ENCODE measurements at regions not wholly inside any gene's neighbourhood (a gene's known extent, or its start where the extent isn't known, plus 50 kb on each side); places are given as distances from the start of the nearest gene placed in this dataset.
"Not testable (repeated sequence)": the region's sequence is repeated elsewhere in the genome, so short reads cannot be mapped to it uniquely, and the experiment has no call there.

GRCh38 chr7:91408388-91409154 is 144.3 kb downstream of the FZD1 start:
- H3K4me1 Mint-ChIP-seq = no peaks in the 10 kb centered on the region
- no peaks in the 10 kb centered on the region for H3K36me3 Mint-ChIP-seq
- H3K27me3 Mint-ChIP-seq = no peaks in the 10 kb centered on the region
- H3K9me3 Mint-ChIP-seq = no peaks in the 10 kb centered on the region
- no peak for ATAC-seq
- no peak overlapping the region for H3K27ac Mint-ChIP-seq
- H3K4me3 Mint-ChIP-seq = no peak overlapping the region

DNA sequence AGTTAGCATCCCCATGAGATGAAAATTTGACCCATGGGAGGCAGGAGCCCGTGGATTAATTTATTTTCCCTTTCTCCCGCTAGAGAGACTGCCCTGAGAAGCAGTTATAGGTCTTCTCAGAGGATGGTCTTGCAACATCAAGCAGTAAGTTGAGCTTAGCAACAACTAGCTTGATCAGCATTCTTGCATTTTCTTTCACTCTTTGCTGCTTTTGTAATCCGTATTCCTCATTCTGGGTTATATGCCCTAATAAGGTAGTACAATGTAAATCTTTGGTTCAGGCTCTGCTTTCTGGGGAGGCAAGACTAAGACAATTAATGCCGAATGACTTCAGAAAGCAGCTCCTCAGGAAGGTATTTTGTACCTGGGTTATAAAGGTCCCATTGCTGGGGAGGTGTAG is 146.8 kb downstream of the FZD1 start:
- Mint-ChIP-seq H3K4me1 (no peaks in the 10 kb centered on the region), H3K36me3 (no peaks in the 10 kb centered on the region), H3K27ac (no peak overlapping the region), H3K4me3 (no peak overlapping the region), H3K27me3 (no peaks in the 10 kb centered on the region), H3K9me3 (no peaks in the 10 kb centered on the region)
- no peak for ATAC-seq

- H3K27ac Mint-ChIP-seq = no peak overlapping the region
- no peaks in the 10 kb centered on the region for H3K4me1 Mint-ChIP-seq
- H3K9me3 Mint-ChIP-seq = no peaks in the 10 kb centered on the region
- no peak overlapping the region for H3K4me3 Mint-ChIP-seq
- no peaks in the 10 kb centered on the region for H3K36me3 Mint-ChIP-seq
- ATAC-seq = no peak
- no peaks in the 10 kb centered on the region for H3K27me3 Mint-ChIP-seq
Observed at GRCh38 chr7:91412298-91412697, 148.1 kb downstream of the FZD1 start.

DNA sequence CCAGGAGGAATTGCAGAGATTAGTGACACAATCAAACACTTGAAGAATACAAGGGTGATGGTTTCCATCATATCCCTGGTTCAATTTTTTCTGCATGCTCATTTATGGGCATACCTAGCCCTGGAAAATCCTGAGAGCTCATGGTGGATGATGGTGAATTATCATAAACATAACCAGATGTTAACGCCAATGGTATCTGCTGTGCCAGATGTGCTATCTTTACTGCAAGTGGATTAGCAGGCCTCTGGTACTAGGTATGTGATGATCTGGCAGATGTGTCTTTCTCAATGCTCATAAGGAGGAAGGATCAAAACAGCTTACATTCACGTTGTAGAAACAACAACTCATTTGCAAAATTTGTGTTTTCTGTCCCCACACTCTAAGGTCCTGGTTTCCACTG is 150.5 kb downstream of the FZD1 start:
- Mint-ChIP-seq H3K4me1 (no peaks in the 10 kb centered on the region), H3K4me3 (no peak overlapping the region)

GRCh38 chr7:91416155-91416865 is 152.1 kb downstream of the FZD1 start:
- H3K9me3 Mint-ChIP-seq = no peaks in the 10 kb centered on the region
- H3K4me3 Mint-ChIP-seq = no peak overlapping the region
- no peak overlapping the region for H3K27ac Mint-ChIP-seq
- H3K4me1 Mint-ChIP-seq = no peaks in the 10 kb centered on the region
- H3K36me3 Mint-ChIP-seq = no peaks in the 10 kb centered on the region
- ATAC-seq = no peak
- H3K27me3 Mint-ChIP-seq = no peaks in the 10 kb centered on the region

More for the DNA sequence above, 150.5 kb downstream of the FZD1 start:
- H3K27me3 Mint-ChIP-seq = no peaks in the 10 kb centered on the region
- no peak overlapping the region for H3K27ac Mint-ChIP-seq
- no peaks in the 10 kb centered on the region for H3K36me3 Mint-ChIP-seq
- no peak for ATAC-seq
- no peaks in the 10 kb centered on the region for H3K9me3 Mint-ChIP-seq

- Mint-ChIP-seq H3K27ac (no peak overlapping the region), H3K36me3 (no peaks in the 10 kb centered on the region), H3K9me3 (no peaks in the 10 kb centered on the region), H3K4me3 (no peak overlapping the region), H3K27me3 (no peaks in the 10 kb centered on the region), H3K4me1 (no peaks in the 10 kb centered on the region)
- no peak for ATAC-seq
Observed at GRCh38 chr7:91420606-91421005, 156.4 kb downstream of the FZD1 start.

DNA sequence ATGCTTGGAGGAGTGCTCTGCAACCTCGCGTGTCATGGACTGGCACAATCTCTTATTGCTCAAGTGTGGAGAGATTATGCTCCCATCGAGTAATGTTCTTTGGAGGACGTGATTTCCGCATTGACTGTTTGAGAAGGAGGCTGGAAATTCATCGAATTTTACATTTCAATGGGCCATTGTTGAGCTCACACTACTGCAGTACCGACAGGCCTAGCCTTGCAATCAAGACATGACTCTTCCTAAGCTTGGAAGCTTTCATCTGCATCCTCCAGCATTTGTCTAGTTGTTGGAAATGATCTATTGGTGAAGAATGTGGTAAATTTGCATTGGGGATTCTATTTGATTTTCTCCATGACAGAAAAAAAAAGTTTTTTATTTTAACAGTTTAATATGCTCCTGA is 156.8 kb downstream of the FZD1 start:
- no peaks in the 10 kb centered on the region for H3K36me3 Mint-ChIP-seq
- no peak overlapping the region for H3K27ac Mint-ChIP-seq
- H3K9me3 Mint-ChIP-seq = no peaks in the 10 kb centered on the region
- H3K27me3 Mint-ChIP-seq = no peaks in the 10 kb centered on the region
- no peak for ATAC-seq
- no peaks in the 10 kb centered on the region for H3K4me1 Mint-ChIP-seq
- H3K4me3 Mint-ChIP-seq = no peak overlapping the region

DNA sequence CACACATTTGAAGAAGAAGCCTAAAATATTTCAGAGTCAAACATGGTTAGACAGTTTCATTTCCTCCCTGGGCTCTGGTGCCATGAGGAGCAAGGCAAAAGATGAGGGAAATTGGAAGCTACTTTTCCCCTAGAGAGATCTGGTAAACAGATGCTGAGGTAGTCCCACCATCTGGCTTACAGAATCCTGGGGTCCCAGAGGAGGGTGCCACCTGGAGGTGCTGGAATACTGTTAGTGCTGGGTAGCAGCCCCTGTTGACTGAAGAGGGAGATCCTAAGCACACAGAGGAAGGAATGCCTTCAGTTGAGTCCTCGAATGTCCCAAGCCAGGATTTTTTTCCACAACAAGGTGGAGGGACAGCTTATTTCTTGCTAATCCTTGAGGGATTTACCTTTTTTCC is 160.1 kb downstream of the FZD1 start:
- H3K4me3 Mint-ChIP-seq = no peak overlapping the region
- peaks cover 8% of the 10 kb centered on the region for H3K27me3 Mint-ChIP-seq
- H3K27ac Mint-ChIP-seq = no peak overlapping the region
- H3K9me3 Mint-ChIP-seq = no peaks in the 10 kb centered on the region
- H3K4me1 Mint-ChIP-seq = no peaks in the 10 kb centered on the region
- no peak for ATAC-seq
- H3K36me3 Mint-ChIP-seq = no peaks in the 10 kb centered on the region

DNA sequence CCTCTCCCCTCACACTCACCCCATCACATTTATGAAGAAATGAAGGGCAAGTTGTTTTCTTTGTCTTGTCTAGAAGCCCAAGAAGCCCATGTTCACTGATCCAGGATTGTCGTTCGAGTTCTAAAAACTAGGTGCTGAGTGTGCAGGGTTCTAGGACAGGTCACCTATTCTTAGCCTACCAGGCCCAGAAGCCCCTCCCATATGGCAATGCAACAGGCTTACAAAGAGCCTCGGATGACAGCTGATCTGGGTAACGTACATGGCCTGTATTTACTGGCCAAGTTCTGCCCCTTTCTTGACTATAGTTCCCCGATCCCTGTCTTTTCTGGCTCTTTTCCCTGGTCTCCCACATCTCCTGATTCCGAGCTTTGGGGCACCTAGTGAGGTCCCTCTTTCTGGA is 160.9 kb downstream of the FZD1 start:
- H3K27me3 Mint-ChIP-seq = peaks cover 8% of the 10 kb centered on the region
- H3K9me3 Mint-ChIP-seq = no peaks in the 10 kb centered on the region

DNA sequence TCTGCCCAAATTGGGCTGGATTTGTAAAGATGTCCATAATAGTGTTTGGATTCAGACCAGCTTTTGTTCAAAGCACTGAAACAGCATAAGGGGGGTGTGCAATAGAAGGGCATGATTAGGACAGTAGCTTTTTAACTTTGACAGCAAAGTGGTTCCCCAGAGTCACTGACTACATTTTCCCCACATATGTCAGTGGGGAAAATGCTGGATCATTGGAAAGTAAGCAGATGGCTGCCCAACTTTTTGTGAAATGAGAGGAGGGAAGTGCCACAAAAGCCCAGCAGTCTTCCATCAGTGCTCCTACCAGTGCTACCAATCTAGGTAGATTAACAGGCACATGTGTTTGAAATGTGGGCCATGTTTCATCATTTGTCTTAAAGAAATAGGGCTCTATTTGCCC is 162.8 kb downstream of the FZD1 start:
- Mint-ChIP-seq H3K9me3 (peaks cover 2% of the 10 kb centered on the region), H3K4me3 (no peak overlapping the region), H3K27ac (no peak overlapping the region), H3K36me3 (no peaks in the 10 kb centered on the region), H3K27me3 (peaks cover 8% of the 10 kb centered on the region), H3K4me1 (no peaks in the 10 kb centered on the region)
- no peak for ATAC-seq

More for the DNA sequence above, 160.9 kb downstream of the FZD1 start:
- Mint-ChIP-seq H3K4me3 (no peak overlapping the region), H3K27ac (no peak overlapping the region), H3K36me3 (no peaks in the 10 kb centered on the region), H3K4me1 (no peaks in the 10 kb centered on the region)
- ATAC-seq = no peak

- H3K27me3 Mint-ChIP-seq = peaks cover 16% of the 10 kb centered on the region
- H3K27ac Mint-ChIP-seq = no peak overlapping the region
- no peaks in the 10 kb centered on the region for H3K36me3 Mint-ChIP-seq
- H3K9me3 Mint-ChIP-seq = peaks cover 9% of the 10 kb centered on the region
- H3K4me1 Mint-ChIP-seq = no peaks in the 10 kb centered on the region
- H3K4me3 Mint-ChIP-seq = no peak overlapping the region
- no peak for ATAC-seq
Observed at GRCh38 chr7:91431601-91432000, 167.4 kb downstream of the FZD1 start.

DNA sequence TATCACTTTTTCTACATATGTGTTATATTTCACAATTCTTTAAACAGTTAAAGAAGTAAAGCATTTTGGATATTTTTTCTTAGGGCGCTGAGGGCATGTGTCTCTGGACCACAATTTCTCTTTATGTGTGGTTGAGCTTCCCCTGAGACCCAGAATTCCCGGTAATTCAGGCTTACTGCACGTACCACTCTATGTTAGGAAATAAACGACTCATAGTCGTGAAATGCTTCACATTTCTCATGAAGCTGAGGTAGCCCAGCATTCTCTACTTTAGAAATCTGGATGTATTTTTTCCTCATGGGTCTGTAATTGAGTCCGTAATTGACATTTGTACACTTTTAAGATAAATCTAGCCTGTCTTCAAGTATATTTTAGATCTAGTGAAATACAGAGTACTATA is 170.6 kb downstream of the FZD1 start:
- no peak for ATAC-seq
- no peak overlapping the region for H3K27ac Mint-ChIP-seq
- H3K4me3 Mint-ChIP-seq = no peak overlapping the region
- H3K4me1 Mint-ChIP-seq = no peaks in the 10 kb centered on the region
- peaks cover 17% of the 10 kb centered on the region for H3K9me3 Mint-ChIP-seq
- H3K27me3 Mint-ChIP-seq = peaks cover 27% of the 10 kb centered on the region
- H3K36me3 Mint-ChIP-seq = peaks cover 5% of the 10 kb centered on the region

DNA sequence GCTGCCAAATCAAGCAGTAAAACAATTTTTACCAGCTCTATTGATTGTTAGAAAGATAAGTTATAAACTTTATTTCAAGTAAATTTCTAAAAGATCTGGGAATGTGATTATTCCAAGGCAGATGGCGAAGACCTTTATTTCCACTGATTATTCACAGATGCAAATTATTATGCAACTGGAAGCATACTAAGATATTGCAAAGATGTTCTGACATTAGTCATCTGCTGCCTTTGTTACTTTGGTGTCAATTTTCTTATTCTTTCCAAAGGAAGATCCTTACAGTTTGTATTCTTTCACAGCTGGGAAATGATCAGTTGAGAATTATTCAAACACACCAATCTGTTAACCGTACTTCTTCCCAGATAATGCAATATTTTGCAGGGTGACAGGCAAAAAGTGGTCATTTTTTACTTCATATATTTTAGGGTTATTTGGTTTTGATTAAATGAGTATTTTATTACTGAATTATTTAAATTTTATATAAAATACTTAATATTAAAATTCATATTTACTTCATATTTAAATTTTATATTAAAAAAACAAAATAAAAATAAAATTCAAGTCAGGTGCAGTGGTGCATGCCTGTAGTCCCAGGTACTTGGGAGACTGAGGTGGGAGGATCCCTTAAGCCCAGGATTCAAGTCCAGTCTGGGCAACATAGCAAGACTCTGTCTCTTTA is 171.3 kb downstream of the FZD1 start:
- no peak overlapping the region for H3K27ac Mint-ChIP-seq
- peaks cover 21% of the 10 kb centered on the region for H3K9me3 Mint-ChIP-seq
- H3K4me1 Mint-ChIP-seq = no peaks in the 10 kb centered on the region
- H3K27me3 Mint-ChIP-seq = peaks cover 30% of the 10 kb centered on the region
- H3K36me3 Mint-ChIP-seq = peaks cover 6% of the 10 kb centered on the region
- H3K4me3 Mint-ChIP-seq = no peak overlapping the region
- ATAC-seq = no peak

DNA sequence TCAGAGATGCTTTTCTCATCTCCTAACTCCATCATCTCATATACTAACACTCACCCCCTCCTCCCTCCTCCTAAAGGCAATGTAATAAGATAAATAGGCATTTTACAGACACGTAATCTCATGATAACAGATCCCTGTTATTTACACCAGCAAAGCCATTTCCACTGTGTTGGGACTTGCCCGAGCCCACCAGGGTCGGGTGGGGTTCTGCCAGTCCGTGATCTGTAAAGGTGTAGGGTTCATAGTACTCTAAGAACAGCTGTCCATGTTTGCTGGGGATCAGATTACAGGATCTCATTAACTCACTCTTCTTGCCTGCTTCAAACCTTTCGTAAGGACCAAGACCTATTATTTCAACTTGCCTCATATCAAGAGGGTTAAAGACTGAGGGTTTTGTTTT is 172.4 kb downstream of the FZD1 start:
- peaks cover 21% of the 10 kb centered on the region for H3K9me3 Mint-ChIP-seq
- H3K27ac Mint-ChIP-seq = no peak overlapping the region
- H3K27me3 Mint-ChIP-seq = peaks cover 30% of the 10 kb centered on the region
- H3K4me1 Mint-ChIP-seq = no peaks in the 10 kb centered on the region
- H3K4me3 Mint-ChIP-seq = no peak overlapping the region
- no peak for ATAC-seq
- H3K36me3 Mint-ChIP-seq = peaks cover 6% of the 10 kb centered on the region

DNA sequence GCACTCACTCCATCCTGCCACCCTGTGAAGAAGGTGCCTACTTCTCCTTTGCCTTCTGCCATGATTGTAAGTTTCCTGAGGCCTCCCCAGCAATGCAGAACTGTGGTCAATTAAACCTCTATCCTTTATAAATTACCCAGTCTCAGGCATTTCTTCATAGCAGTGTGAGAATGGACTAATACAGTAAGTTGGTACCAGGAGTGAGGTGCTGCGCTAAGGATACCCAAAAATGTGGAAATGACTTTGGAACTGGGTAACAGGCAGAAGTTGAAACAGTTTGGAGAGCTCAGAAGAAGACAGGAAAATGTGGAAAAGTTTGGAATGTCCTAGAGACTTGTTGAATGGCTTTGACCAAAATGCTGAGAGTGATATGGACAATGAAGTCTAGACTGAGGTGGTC is 176.0 kb downstream of the FZD1 start:
- not testable (repeated sequence) for H3K4me1 Mint-ChIP-seq, H3K36me3 Mint-ChIP-seq, H3K27ac Mint-ChIP-seq, ATAC-seq, H3K4me3 Mint-ChIP-seq
- Mint-ChIP-seq H3K9me3 (peaks cover 17% of the 10 kb centered on the region), H3K27me3 (peaks cover 40% of the 10 kb centered on the region)

DNA sequence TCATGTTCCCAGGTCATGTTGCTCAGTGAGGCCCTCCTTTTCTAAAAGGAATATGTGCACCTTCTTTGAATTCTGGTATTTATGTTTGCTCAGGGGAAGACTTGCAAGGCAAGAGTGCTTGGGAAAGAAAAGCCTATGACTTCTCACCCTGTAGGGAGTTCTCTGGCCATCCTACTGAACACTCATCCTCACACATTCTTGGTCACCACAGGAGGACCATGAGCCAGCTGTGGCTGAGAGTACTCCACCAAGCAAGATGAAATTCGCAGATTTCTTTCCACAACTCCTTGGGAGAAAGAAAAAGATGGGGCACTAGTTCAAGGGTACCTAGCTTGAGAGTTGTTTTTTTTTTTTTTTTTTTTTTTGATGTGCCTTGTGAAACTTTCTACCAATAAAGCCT is 179.6 kb downstream of the FZD1 start:
- peaks cover 6% of the 10 kb centered on the region for H3K36me3 Mint-ChIP-seq
- H3K4me1 Mint-ChIP-seq = no peaks in the 10 kb centered on the region
- peaks cover 23% of the 10 kb centered on the region for H3K9me3 Mint-ChIP-seq
- no peak overlapping the region for H3K27ac Mint-ChIP-seq
- no peak overlapping the region for H3K4me3 Mint-ChIP-seq
- ATAC-seq = no peak
- peaks cover 20% of the 10 kb centered on the region for H3K27me3 Mint-ChIP-seq
